ENCODE measurements at regions not wholly inside any gene's neighbourhood (a gene's known extent, or its start where the extent isn't known, plus 50 kb on each side); places are given as distances from the start of the nearest gene placed in this dataset.

DNA sequence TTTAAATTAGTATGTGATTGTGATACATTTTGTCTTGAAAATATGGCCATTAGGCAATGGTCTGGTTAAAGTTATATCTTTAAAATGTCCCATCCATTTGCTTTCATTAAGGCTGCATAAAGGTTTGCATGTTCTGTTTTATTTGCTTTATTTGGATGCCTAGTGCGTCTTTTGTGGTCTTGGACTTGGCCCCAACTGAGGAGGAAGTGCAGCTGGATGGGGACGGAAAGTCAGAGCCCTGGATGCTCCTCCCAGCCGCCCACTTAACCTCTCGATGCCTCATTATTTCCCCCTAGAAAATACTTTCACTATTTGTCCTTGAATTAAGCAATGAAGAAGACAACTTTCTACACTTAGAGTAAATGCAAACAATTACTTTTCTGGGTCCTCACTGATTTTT lies 898.2 kb downstream of the MCTP2 start:
- no peaks in the 10 kb centered on the region for H3K27me3 ChIP-seq (ENCODE audit: control insufficient read depth, extremely low read depth, insufficient read depth, low read length)
- no peak overlapping the region for H2AFZ ChIP-seq (ENCODE audit: control insufficient read depth, low read length)
- H3K4me3 ChIP-seq (ENCODE audit: control insufficient read depth in 2 of 3, extremely low read depth in 1 of 3, insufficient read depth in 2 of 3, low read depth in 1 of 3, low read length in 3 of 3): no peak overlapping the region
- no peak overlapping the region for H3K4me2 ChIP-seq (ENCODE audit: control insufficient read depth, extremely low read depth, insufficient read depth, low read depth, low read length)
- H3K79me2 ChIP-seq (ENCODE audit: control insufficient read depth, insufficient read depth, low read length): no peaks in the 10 kb centered on the region
- no peak overlapping the region for H3K27ac ChIP-seq (ENCODE audit: control insufficient read depth, insufficient read depth, low read length)
- TF ChIP-seq, protein P1, sequence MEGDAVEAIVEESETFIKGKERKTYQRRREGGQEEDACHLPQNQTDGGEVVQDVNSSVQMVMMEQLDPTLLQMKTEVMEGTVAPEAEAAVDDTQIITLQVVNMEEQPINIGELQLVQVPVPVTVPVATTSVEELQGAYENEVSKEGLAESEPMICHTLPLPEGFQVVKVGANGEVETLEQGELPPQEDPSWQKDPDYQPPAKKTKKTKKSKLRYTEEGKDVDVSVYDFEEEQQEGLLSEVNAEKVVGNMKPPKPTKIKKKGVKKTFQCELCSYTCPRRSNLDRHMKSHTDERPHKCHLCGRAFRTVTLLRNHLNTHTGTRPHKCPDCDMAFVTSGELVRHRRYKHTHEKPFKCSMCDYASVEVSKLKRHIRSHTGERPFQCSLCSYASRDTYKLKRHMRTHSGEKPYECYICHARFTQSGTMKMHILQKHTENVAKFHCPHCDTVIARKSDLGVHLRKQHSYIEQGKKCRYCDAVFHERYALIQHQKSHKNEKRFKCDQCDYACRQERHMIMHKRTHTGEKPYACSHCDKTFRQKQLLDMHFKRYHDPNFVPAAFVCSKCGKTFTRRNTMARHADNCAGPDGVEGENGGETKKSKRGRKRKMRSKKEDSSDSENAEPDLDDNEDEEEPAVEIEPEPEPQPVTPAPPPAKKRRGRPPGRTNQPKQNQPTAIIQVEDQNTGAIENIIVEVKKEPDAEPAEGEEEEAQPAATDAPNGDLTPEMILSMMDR (optimal IDR thresholded peaks at IDR 0.05 in 1 of 3, IDR thresholded peaks at IDR 0.05 in 1 of 3, conservative IDR thresholded peaks at IDR 0.05 in 1 of 3; ENCODE audit: extremely low read depth in 1 of 3, insufficient read depth in 2 of 3, low read length in 3 of 3): no peak
- TF ChIP-seq EZH2 (IDR thresholded peaks at IDR 0.05; ENCODE audit: low read length): no peak
- FAIRE-seq: no peak
- no peaks in the 10 kb centered on the region for H3K4me1 ChIP-seq (ENCODE audit: control insufficient read depth, extremely low read depth, insufficient read depth, low read length)
- DNase-seq (ENCODE audit: low read depth, low spot score): no peak
- H3K9me1 ChIP-seq (ENCODE audit: control insufficient read depth, extremely low read depth, insufficient read depth, low read length): no peaks in the 10 kb centered on the region
- no peaks in the 10 kb centered on the region for H3K36me3 ChIP-seq (ENCODE audit: control insufficient read depth in 2 of 2, extremely low read depth in 1 of 2, insufficient read depth in 2 of 2, low read length in 2 of 2)
- no peaks in the 10 kb centered on the region for H3K9me3 ChIP-seq (ENCODE audit: control insufficient read depth, low read depth, low read length)
- no peaks in the 10 kb centered on the region for H4K20me1 ChIP-seq (ENCODE audit: control insufficient read depth, extremely low read depth, insufficient read depth, low read length)
- dilution Hi-C loops (cut with MboI; ENCODE audit: extremely low pct_ligation_motif_present, low sequenced_read_pairs): no loop called here
- H3K9ac ChIP-seq (ENCODE audit: control insufficient read depth, extremely low read depth, insufficient read depth, low read length): no peak overlapping the region

DNA sequence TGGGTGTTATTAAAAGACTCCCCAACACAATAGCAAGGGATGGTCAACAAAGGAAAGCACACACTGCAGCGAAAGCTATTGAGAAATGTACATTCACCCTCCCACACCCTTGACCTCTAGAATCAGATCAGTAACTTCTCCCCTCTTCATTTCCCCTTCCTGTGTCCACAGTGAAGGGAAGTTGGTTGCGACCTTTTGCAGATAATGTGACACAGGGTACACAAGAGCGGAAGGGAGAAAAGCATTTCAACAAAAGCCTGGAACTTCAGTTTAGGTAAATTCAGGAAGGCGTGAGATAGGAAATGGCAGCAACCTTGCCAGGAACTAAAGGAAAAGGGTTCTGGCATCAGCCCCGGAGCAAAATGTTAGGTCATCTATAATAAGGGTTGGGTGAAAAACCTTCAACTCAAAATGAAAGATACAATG lies 899.8 kb downstream of the MCTP2 start:
- no peak for DNase-seq (ENCODE audit: low read depth, low spot score)
- Histone ChIP-seq H3K79me2 (ENCODE audit: control insufficient read depth, insufficient read depth, low read length) (no peaks in the 10 kb centered on the region), H3K4me3 (ENCODE audit: control insufficient read depth in 2 of 3, extremely low read depth in 1 of 3, insufficient read depth in 2 of 3, low read depth in 1 of 3, low read length in 3 of 3) (no peak overlapping the region), H3K9me3 (ENCODE audit: control insufficient read depth, low read depth, low read length) (no peaks in the 10 kb centered on the region), H2AFZ (ENCODE audit: control insufficient read depth, low read length) (no peak overlapping the region), H3K4me1 (ENCODE audit: control insufficient read depth, extremely low read depth, insufficient read depth, low read length) (no peaks in the 10 kb centered on the region), H3K27ac (ENCODE audit: control insufficient read depth, insufficient read depth, low read length) (no peak overlapping the region), H4K20me1 (ENCODE audit: control insufficient read depth, extremely low read depth, insufficient read depth, low read length) (no peaks in the 10 kb centered on the region), H3K9ac (ENCODE audit: control insufficient read depth, extremely low read depth, insufficient read depth, low read length) (no peak overlapping the region), H3K36me3 (ENCODE audit: control insufficient read depth in 2 of 2, extremely low read depth in 1 of 2, insufficient read depth in 2 of 2, low read length in 2 of 2) (no peaks in the 10 kb centered on the region), H3K4me2 (ENCODE audit: control insufficient read depth, extremely low read depth, insufficient read depth, low read depth, low read length) (no peak overlapping the region), H3K27me3 (ENCODE audit: control insufficient read depth, extremely low read depth, insufficient read depth, low read length) (no peaks in the 10 kb centered on the region), H3K9me1 (ENCODE audit: control insufficient read depth, extremely low read depth, insufficient read depth, low read length) (no peaks in the 10 kb centered on the region)
- dilution Hi-C loops (cut with MboI; ENCODE audit: extremely low pct_ligation_motif_present, low sequenced_read_pairs): no loop called here
- FAIRE-seq: no peak
- TF ChIP-seq EZH2 (IDR thresholded peaks at IDR 0.05; ENCODE audit: low read length): no peak
- TF ChIP-seq, protein P1 (optimal IDR thresholded peaks at IDR 0.05 in 1 of 3, IDR thresholded peaks at IDR 0.05 in 1 of 3, conservative IDR thresholded peaks at IDR 0.05 in 1 of 3; ENCODE audit: extremely low read depth in 1 of 3, insufficient read depth in 2 of 3, low read length in 3 of 3): no peak

Data from keratinocyte (primary cell).